NB4 (cell line): ENCODE measurements at regions not wholly inside any gene's neighbourhood (a gene's known extent, or its start where the extent isn't known, plus 50 kb on each side); places are given as distances from the start of the nearest gene placed in this dataset.

ENCODE experiments used
- CTCF ChIP-seq: IDR thresholded peaks from one replicate; pipeline ENCODE4 v1.5.1; 2012; ENCODE audit warnings: low read depth, low read length
- POLR2A ChIP-seq: IDR thresholded peaks from 2 replicates; pipeline ENCODE4 v1.6.1; 2011; ENCODE audit warnings: mild to moderate bottlenecking; ENCODE audit not compliant: insufficient read length; ENCODE audit errors: extremely low read depth

GRCh38 chr1:232752365-232752764, 52.9 kb upstream of the MAP10 start:
- TF ChIP-seq CTCF (no peak), POLR2A (no peak)
